Karpas-422 (cell line): ENCODE measurements at regions not wholly inside any gene's neighbourhood (a gene's known extent, or its start where the extent isn't known, plus 50 kb on each side); places are given as distances from the start of the nearest gene placed in this dataset.

Experiments used
- DNase-seq: peaks from one replicate; pipeline ENCODE4 v3.0.0-alpha.2; 2015
- H2AFZ ChIP-seq: fragments of 200-600 bp; sonication (generic); 2 replicates; pipeline ENCODE4 v1.6.1; 2014; ENCODE audit warnings: antibody characterized with exemption, low read length, mixed read lengths
- H3K27ac ChIP-seq: fragments of 200-600 bp; sonication (generic); 2 replicates; pipeline ENCODE4 v1.5.1; 2014; ENCODE audit warnings: mild to moderate bottlenecking, low read length, moderate library complexity
- H3K27me3 ChIP-seq: fragments of 200-600 bp; sonication (generic); 2 replicates; pipeline ENCODE4 v1.6.1; 2014; ENCODE audit warnings: low read length, mixed read lengths
- H3K36me3 ChIP-seq: fragments of 200-600 bp; sonication (generic); 2 replicates; pipeline ENCODE4 v1.6.1; 2014; ENCODE audit warnings: low read length, mixed read lengths; ENCODE audit not compliant: insufficient read depth
- H3K4me1 ChIP-seq: fragments of 200-600 bp; sonication (generic); 2 replicates; pipeline ENCODE4 v1.6.1; 2014; ENCODE audit warnings: mild to moderate bottlenecking, low read length, mixed read lengths
- H3K4me2 ChIP-seq: fragments of 200-600 bp; sonication (generic); 2 replicates; pipeline ENCODE4 v1.6.1; 2014; ENCODE audit warnings: low read length, low read depth, mild to moderate bottlenecking; ENCODE audit not compliant: poor library complexity, severe bottlenecking
- H3K4me3 ChIP-seq: fragments of 200-600 bp; sonication (generic); 2 replicates; pipeline ENCODE4 v1.5.1; 2014; ENCODE audit warnings: mild to moderate bottlenecking, antibody characterized with exemption, low read length, mixed read lengths
- H3K79me2 ChIP-seq: fragments of 200-600 bp; sonication (generic); 2 replicates; pipeline ENCODE4 v1.6.1; 2014; ENCODE audit warnings: mild to moderate bottlenecking, low read length, mixed read lengths
- H3K9ac ChIP-seq: fragments of 200-600 bp; sonication (generic); 2 replicates; pipeline ENCODE4 v1.6.0; 2014; ENCODE audit warnings: low read length
- H3K9me2 ChIP-seq: fragments of 200-600 bp; sonication (generic), shearing (Covaris generic); replicated peaks from 2 replicates; pipeline ENCODE4 v1.6.0; 2014; ENCODE audit warnings: mild to moderate bottlenecking, low read length, moderate library complexity; ENCODE audit not compliant: insufficient read depth
- H3K9me3 ChIP-seq: fragments of 300-700, 200-600 bp; sonication (generic); 2 replicates; pipeline ENCODE4 v1.6.1; 2014; ENCODE audit warnings: low read length, mixed read lengths
- H4K20me1 ChIP-seq: fragments of 200-600 bp; sonication (generic); 2 replicates; pipeline ENCODE4 v1.6.1; 2014; ENCODE audit warnings: mild to moderate bottlenecking, antibody characterized with exemption, low read length, low read depth; ENCODE audit not compliant: insufficient read depth

DNA sequence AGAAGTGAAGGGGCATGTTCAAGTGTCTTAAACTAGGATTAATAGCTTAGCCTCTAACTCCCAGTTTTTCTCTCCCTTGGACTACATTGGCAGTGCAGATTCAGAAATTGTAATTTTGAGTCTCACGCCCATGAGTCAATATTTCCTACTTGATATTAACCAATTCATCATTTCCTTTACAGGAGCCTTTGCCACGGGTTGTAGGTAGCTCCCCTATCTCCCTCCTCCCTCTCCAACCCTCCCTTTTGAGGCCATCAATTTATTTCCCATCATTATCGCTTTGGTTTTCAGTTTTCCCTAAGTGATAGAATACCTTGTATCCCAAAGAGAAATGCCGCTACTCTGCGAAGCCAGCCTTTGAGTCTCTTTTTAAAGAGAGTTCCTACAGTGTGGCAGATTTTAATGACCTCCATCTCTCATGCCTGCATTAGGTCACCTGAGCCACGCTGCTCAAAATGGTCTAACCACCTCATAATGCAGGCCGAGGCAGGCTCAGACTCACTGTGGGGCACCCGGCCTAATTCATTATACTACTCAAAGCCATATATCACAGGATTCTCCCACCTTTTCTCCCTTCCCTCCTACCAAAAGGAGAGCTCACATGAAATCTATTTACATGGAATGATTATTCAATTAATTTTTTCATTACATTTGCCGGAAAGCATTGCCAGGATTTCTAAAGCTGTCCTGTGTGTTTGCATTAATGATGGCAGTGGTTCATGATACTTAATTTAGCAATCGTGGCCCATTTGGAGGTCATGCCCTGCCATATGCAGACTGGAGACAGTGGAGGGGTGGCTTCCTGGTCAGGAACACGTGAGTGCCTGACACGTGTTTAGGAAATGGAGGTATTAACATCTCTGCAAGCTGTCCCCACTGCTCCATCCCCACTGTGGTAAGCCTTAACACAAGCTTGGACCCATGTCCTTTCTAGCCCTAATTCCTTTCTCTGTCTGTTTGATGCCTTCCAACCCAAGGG, 448.2 kb upstream of the AUTS2 start:
- no peak overlapping the region for H2AFZ ChIP-seq
- no peaks in the 10 kb centered on the region for H3K9me2 ChIP-seq
- H3K36me3 ChIP-seq = no peaks in the 10 kb centered on the region; the same call in 1 of the 2 replicates
- no peak overlapping the region for H3K27ac ChIP-seq
- no peak overlapping the region for H3K4me3 ChIP-seq
- no peaks in the 10 kb centered on the region for H3K27me3 ChIP-seq
- H3K79me2 ChIP-seq = no peaks in the 10 kb centered on the region
- H3K9me3 ChIP-seq = no peaks in the 10 kb centered on the region
- H4K20me1 ChIP-seq = no peaks in the 10 kb centered on the region
- no peak overlapping the region for H3K9ac ChIP-seq
- DNase-seq = no peak
- no peak overlapping the region for H3K4me2 ChIP-seq
- peaks cover 6% of the 10 kb centered on the region for H3K4me1 ChIP-seq

DNA sequence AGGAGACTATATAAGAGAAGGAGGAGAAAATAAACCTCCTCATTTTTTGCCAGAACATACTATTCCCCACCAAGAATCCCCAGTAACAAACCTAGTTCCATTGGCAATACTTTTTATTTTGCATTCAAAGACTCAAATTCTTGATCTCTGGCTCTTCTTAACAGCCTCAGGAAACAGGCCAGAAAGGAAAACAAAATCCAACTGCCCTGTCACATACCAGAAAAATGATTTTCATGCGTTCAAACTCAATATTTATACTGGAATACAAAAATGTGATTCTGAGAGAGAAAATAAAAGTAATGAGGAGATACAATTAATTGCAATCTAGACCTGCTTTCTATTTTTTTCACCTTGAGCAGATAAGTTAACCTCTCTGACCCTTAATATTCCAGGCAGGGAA, 435.9 kb upstream of the AUTS2 start:
- H3K36me3 ChIP-seq = no peaks in the 10 kb centered on the region
- DNase-seq = no peak
- no peak overlapping the region for H3K4me3 ChIP-seq
- H3K9ac ChIP-seq = no peak overlapping the region
- no peaks in the 10 kb centered on the region for H3K79me2 ChIP-seq
- H3K4me2 ChIP-seq = no peak overlapping the region
- H2AFZ ChIP-seq = no peak overlapping the region
- no peaks in the 10 kb centered on the region for H4K20me1 ChIP-seq
- H3K27ac ChIP-seq = no peak overlapping the region
- H3K9me3 ChIP-seq = no peaks in the 10 kb centered on the region
- no peaks in the 10 kb centered on the region for H3K27me3 ChIP-seq
- no peaks in the 10 kb centered on the region; the same call in 1 of the 2 replicates for H3K9me2 ChIP-seq
- H3K4me1 ChIP-seq = no peaks in the 10 kb centered on the region

DNA sequence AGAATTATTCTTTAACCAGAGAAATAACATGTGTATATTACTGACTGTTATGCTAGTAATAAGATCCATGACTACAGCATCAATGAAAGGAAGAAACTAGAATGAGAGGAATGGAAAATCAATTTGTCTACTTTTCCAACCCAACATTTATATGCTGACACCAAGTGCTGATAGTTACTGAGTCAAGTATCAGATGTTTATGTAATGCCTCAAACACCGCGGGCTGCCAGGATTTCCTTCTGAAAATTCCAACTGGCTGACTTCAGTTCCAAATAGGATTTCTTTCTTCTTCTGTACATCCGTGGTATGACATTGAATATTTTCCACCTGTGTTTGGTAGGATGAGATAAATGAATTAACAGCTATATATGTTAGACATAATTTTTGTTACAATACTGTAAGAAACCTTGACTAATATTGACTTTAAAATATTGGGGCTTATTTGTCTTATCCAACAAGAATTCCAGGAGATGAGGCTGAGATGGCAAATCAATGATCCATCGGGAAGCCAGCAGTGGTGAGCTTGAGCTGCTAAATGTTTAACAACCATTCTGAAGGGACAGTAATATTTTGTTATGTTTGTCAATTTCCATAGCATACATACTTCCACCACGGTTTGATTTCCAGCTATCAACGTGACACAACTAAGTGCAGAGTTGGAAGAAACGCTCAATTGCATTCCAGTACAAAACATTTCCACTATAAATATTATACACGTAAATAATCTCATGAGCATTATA, 435.2 kb upstream of the AUTS2 start:
- no peaks in the 10 kb centered on the region for H4K20me1 ChIP-seq
- no peaks in the 10 kb centered on the region for H3K79me2 ChIP-seq
- no peak overlapping the region for H2AFZ ChIP-seq
- H3K9me3 ChIP-seq = no peaks in the 10 kb centered on the region
- H3K36me3 ChIP-seq = no peaks in the 10 kb centered on the region
- H3K4me1 ChIP-seq = no peaks in the 10 kb centered on the region
- DNase-seq = no peak
- H3K9ac ChIP-seq = no peak overlapping the region
- H3K27me3 ChIP-seq = no peaks in the 10 kb centered on the region
- no peak overlapping the region for H3K4me3 ChIP-seq
- no peaks in the 10 kb centered on the region; the same call in 1 of the 2 replicates for H3K9me2 ChIP-seq
- no peak overlapping the region for H3K27ac ChIP-seq
- H3K4me2 ChIP-seq = no peak overlapping the region

DNA sequence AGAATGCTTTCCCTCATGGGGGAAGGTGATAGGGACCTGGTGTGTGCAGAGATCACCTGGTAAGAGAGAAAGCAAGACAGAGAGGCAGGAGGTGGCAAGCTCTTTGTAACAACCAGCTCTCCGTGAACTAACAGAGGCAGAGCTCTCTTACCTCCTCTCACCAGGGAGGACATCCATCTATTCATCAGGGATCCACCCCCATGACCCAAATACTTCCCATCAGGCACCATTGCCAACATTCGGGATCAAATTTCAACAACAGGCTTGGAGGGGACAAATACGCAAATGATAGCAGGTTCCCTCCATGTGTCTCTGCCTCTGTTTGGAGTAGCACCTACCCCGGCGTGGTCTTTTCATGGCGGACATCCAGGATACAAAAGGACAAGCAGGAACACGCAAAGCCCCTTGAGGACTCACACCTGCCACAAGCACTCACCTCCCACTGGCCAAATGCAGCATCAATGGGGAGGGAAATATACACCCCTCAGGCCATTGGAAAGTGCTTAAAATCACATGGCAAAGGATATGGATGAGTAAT, 431.2 kb upstream of the AUTS2 start:
- Histone ChIP-seq H3K79me2 (no peaks in the 10 kb centered on the region), H3K9me3 (no peaks in the 10 kb centered on the region), H4K20me1 (no peaks in the 10 kb centered on the region), H2AFZ (no peak overlapping the region), H3K4me2 (no peak overlapping the region), H3K27me3 (no peaks in the 10 kb centered on the region), H3K9me2 (no peaks in the 10 kb centered on the region; the same call in 1 of the 2 replicates), H3K4me3 (no peak overlapping the region), H3K4me1 (no peaks in the 10 kb centered on the region), H3K36me3 (no peaks in the 10 kb centered on the region), H3K27ac (no peak overlapping the region), H3K9ac (no peak overlapping the region)
- DNase-seq = no peak

DNA sequence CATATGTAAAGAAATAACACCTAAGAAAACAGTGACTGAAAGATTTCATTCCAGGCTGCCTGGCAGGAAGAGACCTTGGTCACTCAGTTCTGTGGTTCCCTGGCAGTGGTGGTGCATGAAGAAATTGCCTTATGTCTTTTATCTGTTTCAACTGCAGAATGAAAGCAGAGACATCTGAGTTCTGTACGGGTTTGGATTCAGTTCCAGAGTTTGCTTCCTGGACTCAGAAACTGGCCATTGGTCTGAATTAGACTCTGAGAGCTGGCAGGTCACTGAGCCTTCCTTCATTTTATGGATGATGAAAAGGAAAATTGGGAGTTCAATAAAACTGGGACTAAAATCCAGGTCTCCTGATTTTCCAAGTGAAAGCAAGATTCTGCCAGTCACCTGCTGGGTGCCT, 428.9 kb upstream of the AUTS2 start:
- H4K20me1 ChIP-seq = no peaks in the 10 kb centered on the region

DNA sequence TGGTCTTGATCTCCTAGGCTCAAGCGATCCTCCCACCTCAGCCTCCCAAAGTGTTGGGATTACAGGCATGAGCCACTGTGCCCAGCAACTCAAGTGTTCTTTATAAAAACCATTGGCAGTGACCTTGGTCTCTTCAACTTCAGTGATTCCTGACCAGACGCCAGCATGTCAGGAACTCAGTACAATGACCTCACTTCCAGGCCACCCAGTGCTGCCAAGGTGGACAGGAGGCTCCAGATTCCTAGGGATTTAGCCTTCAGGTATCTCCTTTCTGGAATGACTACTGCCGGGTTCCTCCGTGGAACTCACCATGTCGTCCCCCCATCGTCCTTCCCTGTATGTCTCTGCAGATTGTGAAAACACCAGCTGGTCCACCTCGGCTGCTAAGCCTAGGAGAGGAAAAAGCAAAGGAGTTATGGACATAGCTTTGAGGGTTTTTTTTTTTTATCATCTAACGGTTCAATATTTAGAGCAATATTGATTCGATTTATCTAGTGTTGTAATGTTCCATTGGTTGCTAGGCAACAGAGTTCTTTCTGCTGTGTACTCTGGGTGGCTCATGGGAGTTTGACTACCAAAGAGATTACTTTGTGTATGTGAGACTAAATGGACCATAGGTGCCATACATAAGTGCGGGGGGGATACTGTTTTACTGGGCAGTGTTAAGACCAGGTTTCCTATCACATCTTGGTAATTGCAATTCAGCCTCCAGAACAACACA, 425.8 kb upstream of the AUTS2 start:
- no peak for DNase-seq

More for the DNA sequence above, 428.9 kb upstream of the AUTS2 start:
- H3K27ac ChIP-seq = no peak overlapping the region
- no peaks in the 10 kb centered on the region for H3K36me3 ChIP-seq
- no peak overlapping the region for H3K9ac ChIP-seq
- peaks cover 20% of the 10 kb centered on the region for H3K4me1 ChIP-seq
- no peaks in the 10 kb centered on the region for H3K9me2 ChIP-seq
- no peaks in the 10 kb centered on the region for H3K27me3 ChIP-seq
- no peak for DNase-seq
- no peak overlapping the region for H3K4me3 ChIP-seq
- H3K9me3 ChIP-seq = no peaks in the 10 kb centered on the region
- no peak overlapping the region for H2AFZ ChIP-seq
- H3K4me2 ChIP-seq = no peak overlapping the region
- no peaks in the 10 kb centered on the region for H3K79me2 ChIP-seq

DNA sequence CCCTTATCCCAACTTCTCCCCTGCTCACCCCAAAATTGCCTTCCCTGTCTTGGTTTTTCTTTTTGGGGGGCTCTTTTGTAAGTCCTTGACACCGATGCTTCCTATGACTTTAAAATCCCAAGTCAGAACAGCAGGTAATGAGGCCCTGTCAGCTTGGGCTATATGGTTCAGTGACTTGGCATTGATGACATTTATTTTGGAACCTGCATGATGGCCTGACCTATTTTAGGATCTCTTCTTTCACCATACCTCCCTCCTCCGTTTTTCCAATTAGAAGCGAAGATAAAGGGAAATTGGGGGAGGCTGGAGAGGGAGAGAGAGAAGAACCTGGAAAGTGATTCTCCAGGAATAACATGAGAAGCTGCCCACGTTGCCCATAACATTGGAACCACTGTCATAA, 424.9 kb upstream of the AUTS2 start:
- no peaks in the 10 kb centered on the region for H3K36me3 ChIP-seq
- H4K20me1 ChIP-seq = no peaks in the 10 kb centered on the region
- no peak overlapping the region for H3K4me2 ChIP-seq
- H3K79me2 ChIP-seq = no peaks in the 10 kb centered on the region
- H3K27me3 ChIP-seq = no peaks in the 10 kb centered on the region
- H3K4me3 ChIP-seq = no peak overlapping the region
- H3K27ac ChIP-seq = no peak overlapping the region
- no peak overlapping the region for H3K9ac ChIP-seq
- no peaks in the 10 kb centered on the region for H3K9me2 ChIP-seq
- no peaks in the 10 kb centered on the region for H3K9me3 ChIP-seq
- DNase-seq = no peak
- peaks cover 38% of the 10 kb centered on the region for H3K4me1 ChIP-seq
- H2AFZ ChIP-seq = no peak overlapping the region

More for the DNA sequence above, 425.8 kb upstream of the AUTS2 start:
- Histone ChIP-seq H3K9me3 (no peaks in the 10 kb centered on the region), H3K36me3 (no peaks in the 10 kb centered on the region), H3K27ac (no peak overlapping the region), H4K20me1 (no peaks in the 10 kb centered on the region), H3K79me2 (no peaks in the 10 kb centered on the region), H3K4me2 (no peak overlapping the region), H3K4me1 (peaks cover 37% of the 10 kb centered on the region), H2AFZ (no peak overlapping the region), H3K4me3 (no peak overlapping the region), H3K27me3 (no peaks in the 10 kb centered on the region), H3K9ac (no peak overlapping the region), H3K9me2 (no peaks in the 10 kb centered on the region)
